Neural progenitor cell (in vitro differentiated cells): ENCODE measurements at regions not wholly inside any gene's neighbourhood (a gene's known extent, or its start where the extent isn't known, plus 50 kb on each side); places are given as distances from the start of the nearest gene placed in this dataset.

Source experiments
- DNase-seq: peaks from one replicate; pipeline ENCODE4 v3.0.0-alpha.2; 2016; ENCODE audit warnings: low spot score
- H2AFZ ChIP-seq: fragments of 200-600 bp; sonication (generic); replicated peaks from 2 replicates; pipeline ENCODE4 v1.6.1; 2016; ENCODE audit warnings: antibody characterized with exemption
- H3F3A ChIP-seq: fragments of 200-600 bp; sonication (generic); 2 replicates; pipeline ENCODE4 v1.6.1; 2016; ENCODE audit warnings: antibody characterized with exemption, low read depth
- H3K27ac ChIP-seq: fragments of 200-600 bp; sonication (generic); 2 replicates; pipeline ENCODE4 v1.5.1; 2016; ENCODE audit warnings: mild to moderate bottlenecking
- H3K27me3 ChIP-seq: fragments of 200-600 bp; sonication (generic); 2 replicates; pipeline ENCODE4 v1.6.1; 2016; ENCODE audit warnings: mild to moderate bottlenecking, moderate library complexity
- H3K36me3 ChIP-seq: fragments of 200-600 bp; sonication (generic); 2 replicates; pipeline ENCODE4 v1.5.1; 2016
- H3K4me1 ChIP-seq: fragments of 200-600 bp; sonication (generic); 2 replicates; pipeline ENCODE4 v1.6.1; 2016; ENCODE audit warnings: mixed run types
- H3K4me2 ChIP-seq: fragments of 200-600 bp; sonication (generic); 2 replicates; pipeline ENCODE4 v1.6.1; 2016
- H3K4me3 ChIP-seq: fragments of 200-600 bp; sonication (generic); 2 replicates; pipeline ENCODE4 v1.5.1; 2016
- H3K79me2 ChIP-seq: fragments of 200-600 bp; sonication (generic); 2 replicates; pipeline ENCODE4 v1.6.1; 2016; ENCODE audit warnings: low read depth
- H3K9ac ChIP-seq: fragments of 200-600 bp; sonication (generic); 2 replicates; pipeline ENCODE4 v1.6.1; 2016
- H3K9me3 ChIP-seq: fragments of 200-600 bp; sonication (generic); 2 replicates; pipeline ENCODE4 v1.5.1; 2016; ENCODE audit warnings: low read depth
- H4K20me1 ChIP-seq: fragments of 200-600 bp; sonication (generic); 2 replicates; pipeline ENCODE4 v1.6.1; 2016; ENCODE audit warnings: low read depth
- H3K27ac Mint-ChIP-seq: 3 replicates; pipeline ENCODE4 v1.8.0; 2021; ENCODE audit warnings: mixed read lengths
- H3K27me3 Mint-ChIP-seq: 2 replicates; pipeline ENCODE4 v1.8.0; 2022; ENCODE audit warnings: low read depth, mild to moderate bottlenecking, inconsistent platforms, moderate library complexity, mixed read lengths; ENCODE audit not compliant: insufficient read depth
- H3K36me3 Mint-ChIP-seq: 3 replicates; pipeline ENCODE4 v1.8.0; 2021; ENCODE audit warnings: mixed read lengths
- H3K4me1 Mint-ChIP-seq: 3 replicates; pipeline ENCODE4 v1.8.0; 2021; ENCODE audit warnings: mixed read lengths
- H3K4me3 Mint-ChIP-seq: 3 replicates; pipeline ENCODE4 v1.8.0; 2021; ENCODE audit warnings: mild to moderate bottlenecking, moderate library complexity, mixed read lengths
- H3K9me3 Mint-ChIP-seq: 3 replicates; pipeline ENCODE4 v1.8.0; 2020; ENCODE audit warnings: mixed read lengths
- CTCF ChIP-seq: fragments of 200-600 bp; sonication (generic); IDR thresholded peaks from 2 replicates; pipeline ENCODE4 v1.5.1; 2017; ENCODE audit warnings: antibody characterized with exemption, mild to moderate bottlenecking
- EZH2 ChIP-seq: fragments of 200-600 bp; sonication (generic); IDR thresholded peaks from 2 replicates; pipeline ENCODE4 v1.6.1; 2017; ENCODE audit warnings: antibody characterized with exemption, mild to moderate bottlenecking, moderate library complexity
- EZH2phosphoT487 ChIP-seq: fragments of 200-600 bp; sonication (generic); IDR thresholded peaks from 2 replicates; pipeline ENCODE4 v1.6.1; 2017; ENCODE audit warnings: antibody characterized with exemption

- no peaks in the 10 kb centered on the region for H3K9me3 ChIP-seq
- H3K4me3 ChIP-seq, result no peak overlapping the region
- DNase-seq, result peak; percentile 69
- no peak overlapping the region for H3K4me2 ChIP-seq
- no peaks in the 10 kb centered on the region for H3K27me3 ChIP-seq
- Mint-ChIP-seq H3K4me1 (peaks cover 3% of the 10 kb centered on the region), H3K4me3 (no peak overlapping the region), H3K27me3 (peaks cover 10% of the 10 kb centered on the region), H3K36me3 (no peaks in the 10 kb centered on the region), H3K9me3 (no peaks in the 10 kb centered on the region), H3K27ac (no peak overlapping the region)
- H4K20me1 ChIP-seq, result peaks cover 5% of the 10 kb centered on the region
- H3K79me2 ChIP-seq, result no peaks in the 10 kb centered on the region
- H3F3A ChIP-seq, result no peaks in the 10 kb centered on the region
- no peak overlapping the region for H2AFZ ChIP-seq
- H3K36me3 ChIP-seq, result no peaks in the 10 kb centered on the region
- H3K9ac ChIP-seq, result no peak overlapping the region
- H3K27ac ChIP-seq, result no peak overlapping the region
- H3K4me1 ChIP-seq, result no peaks in the 10 kb centered on the region
- TF ChIP-seq EZH2phosphoT487, result no peak
- no peak for TF ChIP-seq EZH2
- TF ChIP-seq CTCF, result peak; percentile 46
These were observed 1272.6 kb downstream of the BRD1 start for GRCh38 chr22:48554893-48555572.

GRCh38 chr22:48553694-48554308 is 1273.9 kb downstream of the BRD1 start:
- no peaks in the 10 kb centered on the region for H3K27me3 ChIP-seq
- no peaks in the 10 kb centered on the region for H3K4me1 ChIP-seq
- H4K20me1 ChIP-seq, result peaks cover 5% of the 10 kb centered on the region
- H3K4me3 ChIP-seq, result no peak overlapping the region
- H3F3A ChIP-seq, result no peaks in the 10 kb centered on the region
- H3K9me3 ChIP-seq, result no peaks in the 10 kb centered on the region
- no peak for DNase-seq
- H3K4me2 ChIP-seq, result no peak overlapping the region
- no peak overlapping the region for H2AFZ ChIP-seq
- no peaks in the 10 kb centered on the region for H3K79me2 ChIP-seq
- H3K27me3 Mint-ChIP-seq, result peaks cover 10% of the 10 kb centered on the region
- no peak for TF ChIP-seq EZH2
- TF ChIP-seq EZH2phosphoT487, result no peak
- TF ChIP-seq CTCF, result no peak
- H3K27ac ChIP-seq, result no peak overlapping the region
- no peaks in the 10 kb centered on the region for H3K36me3 Mint-ChIP-seq
- H3K9me3 Mint-ChIP-seq, result no peaks in the 10 kb centered on the region
- no peak overlapping the region for H3K9ac ChIP-seq
- no peak overlapping the region for H3K27ac Mint-ChIP-seq
- no peaks in the 10 kb centered on the region for H3K36me3 ChIP-seq
- no peak overlapping the region for H3K4me3 Mint-ChIP-seq
- H3K4me1 Mint-ChIP-seq, result peaks cover 3% of the 10 kb centered on the region

- Histone ChIP-seq H3K36me3 (no peaks in the 10 kb centered on the region), H2AFZ (no peak overlapping the region), H3K9ac (no peak overlapping the region), H3K27me3 (no peaks in the 10 kb centered on the region), H3K4me3 (no peak overlapping the region), H3K79me2 (no peaks in the 10 kb centered on the region), H3K4me1 (no peaks in the 10 kb centered on the region), H4K20me1 (peaks cover 5% of the 10 kb centered on the region), H3K9me3 (no peaks in the 10 kb centered on the region), H3F3A (no peaks in the 10 kb centered on the region), H3K27ac (no peak overlapping the region), H3K4me2 (no peak overlapping the region)
- DNase-seq, result no peak
- Mint-ChIP-seq H3K36me3 (no peaks in the 10 kb centered on the region), H3K4me3 (peak overlapping the region; percentile 38), H3K4me1 (peaks cover 3% of the 10 kb centered on the region), H3K27me3 (peaks cover 10% of the 10 kb centered on the region), H3K9me3 (no peaks in the 10 kb centered on the region), H3K27ac (no peak overlapping the region)
- no peak for TF ChIP-seq EZH2phosphoT487
- no peak for TF ChIP-seq EZH2
- TF ChIP-seq CTCF, result no peak
These were observed 1274.6 kb downstream of the BRD1 start for GRCh38 chr22:48553119-48553518.
